BJ (cell line): ENCODE measurements at regions not wholly inside any gene's neighbourhood (a gene's known extent, or its start where the extent isn't known, plus 50 kb on each side); places are given as distances from the start of the nearest gene placed in this dataset. TPM values are rescaled to one million over a fixed set of nuclear protein-coding genes. Genes with fewer than 3 reads are reported as not detected.

ENCODE experiments used
- CTCF ChIA-PET: fragments of 350-600 bp; formaldehyde crosslinking; extraction: SDS; loops from one replicate; lab custom pipeline; 2021; ENCODE audit warnings: antibody characterized with exemption, inconsistent platforms; lab: Yijun Ruan, JAX
- POLR2A ChIA-PET: fragments of 300-600 bp; sonication (Branson Sonifier 250); formaldehyde crosslinking; extraction: SDS; loops from one replicate; lab custom pipeline; 2021; ENCODE audit warnings: antibody characterized with exemption; lab: Charles Lee
- DNase-seq: peaks from one replicate; pipeline ENCODE4 v3.0.0-alpha.2; 2011; ENCODE audit warnings: low read depth
- H3K27me3 ChIP-seq: 2 replicates; pipeline ENCODE4 v1.6.0; 2011; ENCODE audit warnings: low read length; ENCODE audit not compliant: control insufficient read depth, insufficient read depth
- H3K36me3 ChIP-seq: 2 replicates; pipeline ENCODE4 v1.5.1; 2011; ENCODE audit warnings: low read length; ENCODE audit not compliant: control insufficient read depth, insufficient read depth
- H3K4me3 ChIP-seq: 2 replicates; pipeline ENCODE4 v1.5.1; 2011; ENCODE audit warnings: low read depth, mild to moderate bottlenecking, control low read depth, low read length
- CTCF ChIP-seq: IDR thresholded peaks from 2 replicates; pipeline ENCODE4 v1.5.1; 2011; ENCODE audit warnings: low read depth, mild to moderate bottlenecking, control low read depth, inconsistent platforms, low read length, moderate library complexity; ENCODE audit not compliant: insufficient read depth
- small RNA-seq: library from RNA; depleted of rRNA; stranded (forward); fragments of <200 nt; gene quantifications from one replicate; pipeline ENCODE3, GENCODE V24; 2012; ENCODE audit warnings: low replicate concordance, low read depth; ENCODE audit not compliant: insufficient read length

DNA sequence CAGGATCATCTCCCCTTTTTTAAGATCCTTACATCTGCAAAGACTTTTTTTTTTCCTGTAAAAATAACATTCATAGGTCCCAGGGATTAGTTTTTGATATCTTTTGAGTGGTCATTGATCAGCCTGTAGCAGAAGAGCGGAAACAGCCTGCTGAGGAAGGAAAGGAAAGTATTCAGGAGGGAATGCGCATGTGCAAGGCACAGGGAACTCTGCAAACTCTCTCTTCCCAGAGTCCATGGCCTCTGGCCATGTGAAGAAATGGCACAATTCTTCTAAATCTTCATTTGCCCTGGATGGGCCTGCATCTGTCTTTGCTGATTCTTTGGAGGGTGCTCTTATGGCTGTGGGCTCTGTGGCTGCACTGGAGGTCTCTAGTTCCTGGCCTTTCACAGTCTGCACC, 60.1 kb upstream of the SKOR2 start:
- Histone ChIP-seq H3K4me3 (no peak overlapping the region), H3K36me3 (no peaks in the 10 kb centered on the region), H3K27me3 (no peaks in the 10 kb centered on the region)
- ChIA-PET POLR2A (no interaction called here), CTCF (interaction anchor here (1.1 kb wide), 1 partner anchor 437 kb away, joined by 3 read pairs; no protein-coding TSS in a partner anchor)
- no peak for TF ChIP-seq CTCF
- DNase-seq: no peak

Small RNA genes lying in the stretch of these regions (small RNA-seq; reads per million reads assigned to genes)
- gene MIR4527: not detected
